ENCODE measurements at regions not wholly inside any gene's neighbourhood (a gene's known extent, or its start where the extent isn't known, plus 50 kb on each side); places are given as distances from the start of the nearest gene placed in this dataset.

- Histone ChIP-seq H3K27me3 (ENCODE audit: control insufficient read depth, insufficient read depth, low read length) (peaks cover 3% of the 10 kb centered on the region), H3K4me3 (ENCODE audit: low read depth, low read length) (no peak overlapping the region), H3K36me3 (ENCODE audit: control insufficient read depth, insufficient read depth, low read length) (no peaks in the 10 kb centered on the region)
- DNase-seq (ENCODE audit: low read depth) (no peak), FAIRE-seq (peak; percentile 47)
- no peak for TF ChIP-seq CTCF (IDR thresholded peaks at IDR 0.05; ENCODE audit: insufficient read depth, low read length, severe bottlenecking)
Measured at GRCh38 chr16:85345129-85345639, 232.9 kb upstream of the CIBAR2 start.

GRCh38 chr16:85346404-85347212, 234.3 kb upstream of the CIBAR2 start:
- Histone ChIP-seq H3K27me3 (ENCODE audit: control insufficient read depth, insufficient read depth, low read length) (peaks cover 3% of the 10 kb centered on the region), H3K4me3 (ENCODE audit: low read depth, low read length) (no peak overlapping the region), H3K36me3 (ENCODE audit: control insufficient read depth, insufficient read depth, low read length) (no peaks in the 10 kb centered on the region)
- FAIRE-seq: peak; percentile 52
- no peak for TF ChIP-seq CTCF (IDR thresholded peaks at IDR 0.05; ENCODE audit: insufficient read depth, low read length, severe bottlenecking)
- DNase-seq (ENCODE audit: low read depth): no peak

GRCh38 chr16:85347213-85347591, 234.9 kb upstream of the CIBAR2 start:
- DNase-seq (ENCODE audit: low read depth) (peak; percentile 27), FAIRE-seq (no peak)
- TF ChIP-seq CTCF (IDR thresholded peaks at IDR 0.05; ENCODE audit: insufficient read depth, low read length, severe bottlenecking): peak; percentile 90
- Histone ChIP-seq H3K27me3 (ENCODE audit: control insufficient read depth, insufficient read depth, low read length) (peaks cover 3% of the 10 kb centered on the region), H3K36me3 (ENCODE audit: control insufficient read depth, insufficient read depth, low read length) (no peaks in the 10 kb centered on the region), H3K4me3 (ENCODE audit: low read depth, low read length) (no peak overlapping the region)

- no peak for DNase-seq (ENCODE audit: low read depth)
- FAIRE-seq: no peak
- peaks cover 3% of the 10 kb centered on the region for H3K27me3 ChIP-seq (ENCODE audit: control insufficient read depth, insufficient read depth, low read length)
- H3K4me3 ChIP-seq (ENCODE audit: low read depth, low read length): no peak overlapping the region
- no peaks in the 10 kb centered on the region for H3K36me3 ChIP-seq (ENCODE audit: control insufficient read depth, insufficient read depth, low read length)
- no peak for TF ChIP-seq CTCF (IDR thresholded peaks at IDR 0.05; ENCODE audit: insufficient read depth, low read length, severe bottlenecking)
Measured at GRCh38 chr16:85348065-85348840, 236.0 kb upstream of the CIBAR2 start.

GRCh38 chr16:85348911-85349334, 236.7 kb upstream of the CIBAR2 start:
- no peaks in the 10 kb centered on the region for H3K27me3 ChIP-seq (ENCODE audit: control insufficient read depth, insufficient read depth, low read length)
- FAIRE-seq (no peak), DNase-seq (ENCODE audit: low read depth) (no peak)
- H3K36me3 ChIP-seq (ENCODE audit: control insufficient read depth, insufficient read depth, low read length): no peaks in the 10 kb centered on the region
- H3K4me3 ChIP-seq (ENCODE audit: low read depth, low read length): no peak overlapping the region
- no peak for TF ChIP-seq CTCF (IDR thresholded peaks at IDR 0.05; ENCODE audit: insufficient read depth, low read length, severe bottlenecking)

All from bronchial epithelial cell (primary cell).